CD4-positive, alpha-beta T cell treated with Interleukin-1 beta for 1 hour (primary cell): ENCODE measurements at regions not wholly inside any gene's neighbourhood (a gene's known extent, or its start where the extent isn't known, plus 50 kb on each side); places are given as distances from the start of the nearest gene placed in this dataset.

ENCODE experiments used
- DNase-seq, 2 donors: peaks; one replicate each; pipeline ENCODE4 v3.0.0-alpha.2; 2020 to 2022

DNA sequence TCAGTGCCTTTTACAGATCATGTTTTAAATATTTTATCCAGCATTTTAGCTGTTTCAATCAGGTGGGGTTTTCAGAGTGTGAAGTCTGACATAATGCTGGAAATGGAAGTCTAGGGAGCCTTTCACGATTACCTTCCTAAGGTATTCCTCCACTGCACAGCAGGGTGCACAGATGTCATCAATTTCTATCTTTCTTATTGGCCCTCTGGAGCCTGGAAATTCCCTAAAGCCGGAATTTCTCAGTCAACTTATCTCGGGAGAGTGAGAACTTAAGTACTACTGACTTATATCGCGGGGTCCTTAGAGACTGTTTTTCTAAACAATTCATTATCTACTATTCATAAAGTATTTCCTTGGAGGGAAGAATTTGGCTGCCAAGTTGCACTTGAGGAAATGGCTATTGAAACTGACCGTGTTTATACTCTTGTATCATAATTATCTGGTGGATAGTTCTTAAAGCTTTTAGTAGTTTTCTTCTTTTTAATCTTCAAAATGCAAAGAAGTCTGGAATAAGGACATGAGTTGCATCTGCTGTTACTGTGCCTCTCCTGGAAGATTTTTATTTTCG lies 311.8 kb upstream of the B3GALT2 start:
- no peak for DNase-seq

DNA sequence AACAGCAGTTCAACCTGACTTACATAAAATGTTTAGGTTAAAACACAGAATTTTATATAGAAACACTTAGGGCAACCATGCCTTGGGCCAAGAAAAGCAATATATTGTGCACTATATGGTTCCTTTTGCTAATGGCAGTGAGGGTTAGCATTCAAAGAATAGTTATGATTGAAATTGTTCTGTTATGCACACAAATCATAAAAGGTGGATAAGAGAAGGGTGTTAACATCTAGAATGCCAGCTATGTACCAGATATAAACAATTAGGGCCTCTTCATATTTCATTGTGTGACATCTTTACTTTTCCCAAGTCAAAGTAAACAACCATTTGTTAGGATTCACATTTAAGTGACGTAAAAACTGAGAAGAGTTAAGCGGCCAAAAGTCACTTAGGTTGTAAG lies 308.0 kb upstream of the B3GALT2 start:
- no peak for DNase-seq

DNA sequence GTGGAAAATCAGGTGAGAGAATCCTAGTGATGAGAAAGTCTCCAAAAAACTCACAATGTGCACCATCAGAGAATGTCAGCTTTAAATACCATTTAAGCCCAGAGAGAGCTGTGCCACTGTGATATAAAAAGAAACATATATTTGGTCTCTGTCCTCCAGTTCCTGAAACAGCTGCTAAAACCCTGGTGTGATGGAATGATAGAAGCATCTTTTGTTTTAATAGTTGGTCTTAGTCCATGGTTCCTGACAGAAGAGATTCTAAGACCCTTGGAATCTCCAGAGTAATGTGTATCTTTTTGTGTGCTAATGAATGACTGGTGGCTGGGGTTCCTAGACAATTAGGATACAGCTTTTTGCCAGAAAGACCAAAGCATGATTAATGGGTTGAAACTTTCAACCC lies 302.8 kb upstream of the B3GALT2 start:
- DNase-seq, result no peak

DNA sequence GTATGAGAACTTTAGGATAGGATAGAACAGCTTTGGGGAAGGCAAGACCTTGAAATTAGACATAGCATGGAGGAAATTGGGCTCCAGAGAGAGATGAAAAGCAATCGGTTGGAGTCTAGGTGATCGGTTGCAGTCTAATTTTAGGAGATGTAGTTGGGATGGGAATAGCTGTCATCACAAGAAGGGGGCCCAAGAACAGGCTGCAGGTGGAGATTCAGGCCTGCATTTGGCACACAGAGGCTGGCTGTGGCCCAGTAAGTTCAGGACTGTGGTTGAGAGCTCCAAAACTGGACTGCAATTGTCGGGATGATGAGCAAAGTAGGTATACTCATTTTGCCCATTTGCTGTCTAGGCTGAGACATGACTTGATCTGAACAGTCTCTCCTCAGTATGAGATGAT lies 301.3 kb upstream of the B3GALT2 start:
- no peak for DNase-seq

DNA sequence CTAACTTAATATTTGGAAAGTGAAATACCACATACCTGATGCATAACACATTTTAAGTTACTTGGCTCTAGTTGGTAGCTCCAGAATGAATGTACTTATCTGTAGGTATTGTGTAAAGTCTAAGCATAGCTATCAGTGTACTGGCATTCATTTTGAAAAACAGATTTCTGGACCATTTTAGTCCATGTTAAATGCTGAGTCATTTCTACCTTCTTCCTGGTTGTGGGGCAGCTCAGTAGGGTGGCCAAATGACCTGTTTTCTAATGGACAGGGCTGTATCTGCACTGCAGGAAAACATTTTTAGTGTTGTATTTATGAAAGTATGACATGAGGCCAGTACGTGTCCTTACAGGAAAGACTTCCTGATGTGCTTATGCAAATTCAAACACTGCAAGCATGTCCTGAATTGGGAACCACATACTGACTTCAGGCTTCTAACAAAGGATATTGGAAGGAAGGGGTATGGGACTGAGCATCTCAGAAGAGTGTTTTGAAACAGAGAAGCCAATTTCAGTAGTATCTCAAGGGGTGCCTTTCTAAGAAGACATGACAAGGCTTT lies 300.3 kb upstream of the B3GALT2 start:
- no peak for DNase-seq

DNA sequence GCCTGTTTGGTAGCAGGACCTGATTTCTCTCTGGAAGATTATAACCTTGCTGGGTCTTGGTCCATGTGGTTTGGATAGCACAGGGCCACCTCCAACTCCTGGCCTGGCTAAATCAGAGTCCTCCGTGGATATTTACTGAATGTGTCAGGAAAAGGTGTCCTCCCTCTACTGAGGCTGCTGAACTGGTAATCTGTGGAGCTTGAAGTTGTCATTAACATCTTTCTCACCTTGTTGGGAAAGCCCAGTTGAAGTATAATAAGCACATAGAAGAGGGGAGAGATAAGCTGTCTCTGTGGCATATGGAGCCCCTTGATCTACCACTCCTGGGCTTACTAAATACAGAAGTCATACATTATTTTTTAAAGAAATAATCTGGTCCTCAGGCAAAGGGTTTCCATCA lies 294.3 kb upstream of the B3GALT2 start:
- no peak for DNase-seq

DNA sequence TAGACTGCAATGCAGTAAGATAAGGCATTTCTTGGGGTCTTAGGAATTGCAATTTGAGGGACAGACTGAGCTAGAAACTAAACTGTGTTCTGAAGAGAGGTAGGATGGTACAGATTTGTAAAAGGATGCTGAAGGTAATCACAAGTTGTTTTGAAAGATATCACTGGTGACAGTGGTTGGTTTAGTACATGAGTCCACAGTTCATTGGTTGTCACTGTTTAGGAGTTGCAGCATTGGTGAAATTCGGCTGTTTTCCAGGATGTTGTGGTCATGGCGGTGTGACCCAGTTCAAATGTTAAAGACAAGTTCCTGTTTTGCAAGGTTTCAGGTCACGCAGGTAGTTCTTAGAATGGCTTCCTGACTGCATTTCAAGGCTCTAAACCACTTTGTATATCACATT lies 292.8 kb upstream of the B3GALT2 start:
- peak; percentile 82 to 88 for DNase-seq

DNA sequence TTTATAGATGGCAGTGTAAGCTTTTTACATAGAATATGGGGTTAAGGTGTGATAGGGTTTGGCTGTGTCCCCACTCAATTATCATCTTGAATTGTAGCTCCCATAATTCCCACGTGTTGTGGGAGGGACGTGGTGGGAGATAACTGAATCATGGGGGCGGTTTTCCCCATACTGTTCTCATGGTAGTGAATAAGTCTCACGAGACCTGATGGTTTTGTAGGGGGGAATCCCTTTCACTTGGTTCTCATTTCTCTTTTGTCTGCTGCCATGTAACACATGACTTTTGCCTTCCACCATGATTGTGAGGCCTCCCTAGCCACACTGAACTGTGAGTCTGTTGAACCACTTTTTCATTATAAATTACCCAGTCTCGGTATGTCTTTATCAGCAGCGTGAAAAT lies 290.3 kb upstream of the B3GALT2 start:
- DNase-seq, result no peak

DNA sequence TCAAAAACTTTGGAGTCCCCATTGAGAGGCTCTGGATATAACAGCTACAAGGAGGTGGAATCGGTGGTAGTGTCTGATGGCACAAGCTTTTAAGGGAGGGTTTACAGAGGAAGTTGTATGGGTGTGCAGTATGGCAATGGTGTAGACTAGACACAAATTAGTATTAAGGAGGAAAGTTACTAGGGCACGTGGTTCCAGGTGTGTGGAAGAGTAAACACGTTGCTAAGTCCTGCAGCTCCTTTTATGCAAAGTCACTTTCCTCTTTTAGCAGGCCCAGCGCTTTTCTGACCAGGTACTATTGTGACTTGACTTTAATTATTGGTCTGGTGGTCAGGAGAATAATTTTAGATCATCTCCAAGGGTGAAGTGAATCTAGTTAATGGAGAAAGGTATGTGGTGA lies 287.5 kb upstream of the B3GALT2 start:
- no peak for DNase-seq

DNA sequence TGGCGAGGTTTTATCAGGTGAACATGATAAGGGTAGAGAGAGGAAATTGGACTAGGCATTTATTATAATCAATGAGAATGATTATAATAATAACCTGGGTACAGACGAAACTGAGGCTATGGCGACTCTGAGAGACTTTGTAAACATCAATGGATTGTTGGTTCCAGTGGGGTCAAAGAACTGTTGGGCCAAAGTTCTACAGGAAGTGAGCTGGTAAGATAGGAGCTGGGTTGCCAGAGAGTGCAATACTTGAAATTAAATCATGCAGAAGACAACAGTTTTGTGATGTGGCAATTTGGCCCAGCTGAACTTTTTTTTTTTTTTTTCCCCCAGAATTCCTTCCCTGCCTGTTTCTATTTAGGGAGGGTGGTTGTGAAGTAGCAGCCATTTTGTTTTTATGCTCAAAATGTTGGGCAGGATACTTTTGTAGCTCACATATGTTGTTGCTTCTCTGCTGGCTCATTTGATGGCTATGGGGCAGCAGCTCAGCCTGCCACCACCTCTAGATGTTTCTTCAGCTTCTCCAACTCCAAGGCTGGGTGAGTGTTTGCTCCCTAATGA lies 286.5 kb upstream of the B3GALT2 start:
- no peak for DNase-seq

DNA sequence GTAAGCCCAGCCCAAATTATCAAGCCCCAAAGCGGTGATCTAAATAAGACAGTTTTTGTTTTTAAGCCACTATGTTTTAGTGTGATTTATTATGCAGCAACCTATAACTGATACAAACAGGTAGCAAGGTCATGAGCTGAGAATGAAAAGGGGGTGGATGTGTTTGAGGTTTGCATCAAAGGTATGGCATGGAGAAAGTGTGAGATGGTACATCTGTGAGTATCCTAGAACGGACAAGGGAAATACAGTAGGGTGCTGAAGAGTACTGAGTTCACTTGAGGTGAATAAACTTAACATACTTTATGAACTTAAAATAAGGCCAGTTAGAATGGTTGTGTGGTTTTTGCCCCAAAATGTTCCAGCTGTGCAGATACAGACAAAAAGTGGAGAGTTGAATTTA lies 286.0 kb upstream of the B3GALT2 start:
- DNase-seq, result no peak

DNA sequence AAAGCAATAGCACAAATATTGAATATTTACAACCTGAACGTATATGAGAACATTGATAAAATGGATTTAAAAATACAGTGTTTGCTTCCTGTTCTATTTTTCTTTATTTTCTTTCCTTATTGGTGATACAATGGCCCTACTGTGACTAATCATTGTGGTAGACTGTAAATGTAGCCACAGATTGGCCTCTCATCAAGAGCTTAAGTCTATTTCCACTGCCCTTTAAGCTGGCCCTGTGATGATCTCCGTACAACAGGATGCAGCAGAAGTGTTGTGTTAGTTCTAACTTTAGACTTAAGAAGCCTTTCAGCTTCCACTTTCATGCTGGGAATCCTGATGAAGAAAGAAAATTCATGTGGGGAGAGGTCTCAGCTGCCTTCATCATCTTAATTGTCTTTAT lies 285.6 kb upstream of the B3GALT2 start:
- no peak for DNase-seq

DNA sequence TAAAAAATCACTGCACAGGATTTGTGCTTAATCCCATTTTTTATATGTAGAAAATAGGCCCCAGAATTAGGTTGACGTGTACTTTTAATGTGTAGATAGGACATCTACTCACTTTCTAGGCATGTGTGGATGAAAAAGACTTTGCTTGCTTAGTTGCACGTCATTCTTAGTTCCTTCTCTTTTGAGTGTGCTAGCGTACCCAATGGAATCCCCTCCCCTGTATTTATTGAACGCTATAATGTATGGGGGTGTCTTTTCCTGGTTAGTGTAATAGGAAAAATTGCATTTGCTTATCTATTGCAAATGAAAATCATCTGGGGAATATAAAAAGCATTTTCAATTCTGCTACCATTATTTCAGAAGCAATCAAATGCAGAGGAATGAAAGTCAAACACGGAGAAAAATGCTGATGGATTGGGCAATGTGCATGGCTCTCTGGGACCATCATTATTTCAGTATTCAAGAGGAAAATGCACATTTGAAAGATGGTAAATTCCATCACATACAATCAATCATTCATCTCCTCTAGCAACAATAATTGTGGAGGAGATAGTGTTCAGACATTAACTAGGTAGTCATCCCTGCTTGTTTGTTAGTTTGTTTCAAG lies 277.0 kb upstream of the B3GALT2 start:
- no peak for DNase-seq

DNA sequence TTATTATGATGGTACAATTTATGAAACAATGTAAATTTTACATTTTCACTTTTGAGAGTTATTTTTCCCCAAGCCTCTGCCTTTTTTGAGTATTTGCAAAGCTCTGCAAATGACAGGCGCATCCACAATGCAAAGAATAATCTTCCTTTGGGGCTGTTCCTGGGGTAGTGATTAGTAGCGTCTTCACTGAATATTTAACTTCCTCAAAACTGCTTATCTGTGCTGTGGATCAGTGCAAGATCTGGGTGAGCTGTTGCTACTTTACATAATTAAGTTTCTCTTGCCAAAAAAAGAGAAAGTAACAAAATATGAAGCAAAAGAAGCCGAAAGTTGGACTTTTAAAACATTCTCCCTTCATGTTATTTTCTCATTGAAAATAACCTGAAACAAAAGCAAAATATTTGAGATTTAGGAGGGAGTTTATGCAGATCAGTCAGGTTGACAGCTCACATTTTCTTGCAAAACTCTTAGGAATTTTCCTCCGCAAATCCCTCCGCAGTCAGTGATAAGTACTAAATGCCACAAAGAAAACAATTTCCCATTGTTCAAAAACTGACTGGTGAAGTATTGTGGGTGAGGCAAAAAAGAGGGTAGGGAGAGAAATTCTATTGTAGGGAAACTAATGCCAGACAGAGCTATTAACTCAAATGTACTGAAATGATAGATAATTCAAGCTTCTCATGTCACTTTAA lies 276.4 kb upstream of the B3GALT2 start:
- peak in 1 of 2 donors; percentile 36 for DNase-seq

DNA sequence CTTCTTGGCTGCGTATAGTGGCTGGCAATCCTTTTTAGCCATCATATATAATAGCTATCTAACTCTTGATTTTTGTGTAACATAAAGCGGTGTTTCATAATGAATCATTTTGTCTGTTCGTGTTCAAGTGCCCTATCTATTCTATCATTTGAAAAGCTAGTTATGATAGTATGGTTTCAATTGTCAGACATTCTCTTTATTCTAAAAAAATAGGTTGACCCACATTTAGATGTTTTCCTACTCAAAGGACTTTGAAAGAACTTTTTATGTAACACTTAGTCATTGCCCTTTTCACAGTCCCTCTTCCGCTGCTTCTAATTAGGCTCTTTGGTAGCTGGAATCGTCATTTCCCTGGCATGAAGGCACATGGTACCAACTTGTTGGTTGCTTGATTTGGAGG lies 272.2 kb upstream of the B3GALT2 start:
- peak; percentile 20 to 66 for DNase-seq

DNA sequence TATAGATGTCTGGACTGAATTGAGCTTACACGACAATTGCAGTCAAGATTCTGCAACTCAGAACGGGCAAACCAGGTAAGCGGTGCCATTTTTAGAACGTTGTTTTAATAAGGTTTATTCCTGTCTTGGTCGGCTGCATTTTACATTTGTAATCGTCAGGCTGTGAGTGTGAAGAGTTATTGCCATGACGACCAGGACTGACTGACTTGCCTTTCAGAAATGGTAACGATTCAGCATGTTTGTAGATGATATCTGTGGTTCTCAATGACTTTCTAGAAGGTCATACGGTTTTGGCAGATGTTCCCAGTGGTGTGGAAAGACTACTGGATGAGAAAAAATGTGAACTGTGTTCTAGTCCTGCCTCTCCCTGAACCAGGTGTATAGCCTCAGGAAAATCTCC lies 271.3 kb upstream of the B3GALT2 start:
- peak; percentile 22 to 73 for DNase-seq

DNA sequence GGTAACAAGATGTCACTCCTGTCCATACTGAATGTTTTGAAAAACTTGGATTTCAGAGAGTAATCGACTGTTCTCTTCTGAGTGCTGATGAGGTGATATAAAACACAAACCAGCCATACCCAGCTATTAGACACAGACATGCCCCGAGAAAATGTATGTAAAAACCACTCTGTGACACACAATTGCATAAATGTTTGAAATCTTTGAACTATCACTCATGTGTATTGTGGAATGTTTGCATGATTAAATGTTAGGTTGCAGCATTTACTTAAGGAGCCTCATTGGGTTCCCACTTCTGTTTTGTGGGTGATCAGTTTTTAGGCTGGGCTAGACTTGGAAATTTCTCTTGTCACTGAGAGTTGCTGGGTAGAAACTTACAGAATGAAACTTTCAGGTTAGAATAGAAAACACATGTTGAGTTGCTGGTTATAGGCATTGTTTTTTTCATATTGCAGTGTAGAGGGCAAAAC lies 270.4 kb upstream of the B3GALT2 start:
- no peak for DNase-seq

DNA sequence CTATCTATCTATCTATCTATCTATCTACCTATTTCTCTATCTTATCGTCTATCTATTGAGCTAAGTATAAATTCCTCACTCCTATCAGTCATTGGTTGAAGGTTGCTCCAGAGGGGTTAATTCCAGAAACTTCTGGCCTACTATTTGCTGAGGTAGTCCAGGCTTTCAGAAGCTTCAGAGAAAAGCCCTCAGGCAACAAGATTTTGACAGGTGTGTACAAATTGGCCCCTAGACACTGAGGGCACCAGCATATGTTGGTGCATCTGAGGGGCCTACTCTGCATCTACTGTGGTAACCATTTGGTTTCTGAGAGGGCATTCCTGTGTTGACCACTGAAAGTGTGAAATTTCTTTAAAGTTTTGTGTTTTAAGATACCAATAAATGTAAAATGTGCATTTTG lies 265.2 kb upstream of the B3GALT2 start:
- DNase-seq, result no peak

DNA sequence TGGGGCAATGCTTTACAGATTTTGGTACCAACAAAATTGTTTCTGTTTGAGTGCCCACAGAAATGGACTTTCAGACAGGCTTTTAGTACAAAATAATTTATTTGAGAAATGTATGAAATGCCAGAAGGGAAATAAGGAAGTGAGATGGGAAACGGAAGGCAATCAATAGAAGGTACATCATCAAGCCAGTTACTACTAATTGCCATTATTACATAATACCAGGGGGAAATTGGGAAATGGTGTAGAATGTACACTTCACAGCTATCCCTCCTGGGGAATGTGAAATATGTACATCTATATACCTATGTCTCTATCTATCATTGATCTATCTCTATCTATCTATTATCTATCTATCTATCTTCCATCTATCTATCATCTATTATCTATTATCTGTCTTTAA lies 264.6 kb upstream of the B3GALT2 start:
- DNase-seq, result no peak

DNA sequence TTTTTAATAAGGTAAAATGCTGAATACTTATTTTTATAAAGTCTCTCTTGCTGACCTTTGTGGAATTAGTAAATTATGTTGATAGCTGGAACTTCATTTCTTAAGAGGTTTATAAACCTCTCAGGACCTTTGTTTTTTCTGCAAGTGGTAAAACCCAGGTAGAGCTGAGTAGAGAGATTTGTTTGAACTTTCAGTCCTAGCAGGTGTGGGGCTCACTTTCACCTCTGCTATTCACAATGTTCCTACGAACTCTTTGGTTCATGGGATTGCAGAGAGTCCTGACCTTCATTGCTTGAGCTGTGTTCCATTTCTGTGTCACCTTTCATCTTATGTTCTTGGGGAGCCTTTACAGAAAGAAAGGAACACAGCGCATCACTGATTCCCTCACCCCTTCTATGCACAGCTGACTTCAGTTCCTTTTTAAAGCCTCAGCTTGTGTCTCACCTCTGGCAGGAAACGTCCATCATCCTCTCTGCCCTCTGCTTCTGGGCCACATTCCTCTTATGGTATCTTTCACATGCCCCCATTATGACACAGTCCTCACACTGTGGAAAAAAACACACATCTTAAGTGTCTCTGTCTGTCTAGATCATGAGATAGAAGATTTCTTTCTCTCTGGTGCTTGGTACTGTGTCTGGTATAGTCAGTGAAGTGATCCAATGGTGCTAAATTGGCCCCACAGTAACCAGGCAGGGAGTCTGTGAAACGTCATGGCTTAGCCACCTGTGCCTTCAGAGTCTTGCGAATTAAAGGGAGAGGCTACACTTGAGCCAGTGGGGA lies 262.5 kb upstream of the B3GALT2 start:
- DNase-seq, result peak; percentile 12 to 36

DNA sequence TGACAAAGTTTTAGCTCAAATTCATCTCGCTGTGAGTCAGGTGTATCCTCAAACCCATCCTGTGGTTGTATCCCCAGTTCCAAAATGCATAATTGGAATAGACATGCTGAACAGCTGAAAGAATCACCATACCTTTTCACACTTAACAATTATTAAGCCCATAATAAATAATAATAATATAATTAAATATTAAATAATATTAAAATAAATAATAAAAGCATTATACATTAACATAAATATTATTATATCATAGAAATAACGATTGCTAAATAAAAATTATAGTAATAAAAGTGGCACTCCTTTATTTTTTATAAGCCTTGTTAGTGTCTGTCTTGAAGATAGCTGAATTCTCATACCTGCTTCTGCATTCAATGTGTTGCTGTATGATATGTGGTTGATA lies 257.5 kb upstream of the B3GALT2 start:
- DNase-seq, result no peak

DNA sequence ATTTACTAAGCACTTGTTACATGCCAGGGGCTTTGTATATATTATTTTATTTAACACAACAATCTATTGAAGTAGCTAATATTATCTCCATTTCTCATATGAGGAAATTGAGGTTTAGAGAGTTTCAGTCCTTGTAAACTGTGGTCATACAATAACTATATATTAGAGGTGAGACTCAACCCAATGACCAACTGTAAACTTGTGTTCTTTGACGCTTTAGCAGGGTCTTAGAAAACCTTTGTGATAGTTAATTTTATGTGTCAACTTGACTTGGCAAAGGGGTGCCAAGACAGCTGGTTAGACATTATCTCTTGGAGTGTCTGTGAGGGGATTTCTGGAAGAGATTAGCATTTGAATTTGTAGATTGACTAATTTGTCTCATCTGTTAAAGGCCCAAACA lies 252.4 kb upstream of the B3GALT2 start:
- DNase-seq, result no peak

DNA sequence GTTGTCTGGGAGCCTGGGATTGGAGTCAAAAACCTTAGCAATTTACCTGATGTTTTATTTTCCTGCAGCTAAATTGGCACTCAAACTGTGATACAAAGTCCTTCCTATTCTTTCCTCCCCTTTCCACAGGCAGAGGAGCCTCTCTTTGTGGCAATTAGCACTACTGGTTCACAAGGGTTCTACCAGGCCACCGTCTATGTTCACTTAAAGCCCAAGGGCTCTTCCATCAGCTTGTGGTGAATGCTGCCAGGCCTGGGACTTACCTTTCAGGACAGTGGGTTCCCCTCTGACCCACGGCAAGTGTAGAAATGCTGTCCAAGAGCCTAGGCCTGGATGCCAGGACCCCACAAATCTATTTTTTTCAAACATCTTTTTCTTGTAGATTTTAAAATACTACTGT lies 251.9 kb upstream of the B3GALT2 start:
- DNase-seq, result no peak
